NCI-H524 (cell line): ENCODE measurements at regions not wholly inside any gene's neighbourhood (a gene's known extent, or its start where the extent isn't known, plus 50 kb on each side); places are given as distances from the start of the nearest gene placed in this dataset.
"Not testable (repeated sequence)": the region's sequence is repeated elsewhere in the genome, so short reads cannot be mapped to it uniquely, and the experiment has no call there.

ENCODE experiments used
- DNase-seq, 2 experiments: peaks; one replicate each; lab custom pipeline; 2025; lab: John Stamatoyannopoulos, UW

GRCh38 chr11:69205743-69206612 is 50.2 kb downstream of the SMIM38 start:
- peak; percentile 12 to 55 for DNase-seq

GRCh38 chr11:69206613-69206965 is 50.9 kb downstream of the SMIM38 start:
- DNase-seq = not testable (repeated sequence)

- DNase-seq = no peak
Observed at GRCh38 chr11:69207165-69207889, 51.6 kb downstream of the SMIM38 start.

GRCh38 chr11:69208190-69209037 is 52.7 kb downstream of the SMIM38 start:
- no peak for DNase-seq

GRCh38 chr11:69209038-69209350 is 53.3 kb downstream of the SMIM38 start:
- DNase-seq = no peak

GRCh38 chr11:69209421-69210309 is 53.9 kb downstream of the SMIM38 start:
- no peak for DNase-seq

- DNase-seq = peak in 1 of 2 experiments; percentile 15
Observed at GRCh38 chr11:69210310-69211035, 54.7 kb downstream of the SMIM38 start.

- DNase-seq = no peak
Observed at GRCh38 chr11:69211540-69211919, 55.8 kb downstream of the SMIM38 start.

GRCh38 chr11:69211920-69212797 is 56.4 kb downstream of the SMIM38 start:
- peak in 1 of 2 experiments; percentile 29 for DNase-seq

GRCh38 chr11:69212798-69213110 is 57.0 kb downstream of the SMIM38 start:
- no peak for DNase-seq

GRCh38 chr11:69213316-69213715 is 57.6 kb downstream of the SMIM38 start:
- no peak for DNase-seq

GRCh38 chr11:69213964-69214363 is 58.2 kb downstream of the SMIM38 start:
- DNase-seq = no peak

- no peak for DNase-seq
Observed at GRCh38 chr11:69215216-69215615, 59.5 kb downstream of the SMIM38 start.

- DNase-seq = peak; percentile 40 to 89
Observed at GRCh38 chr11:69215784-69216415, 60.2 kb downstream of the SMIM38 start.

- DNase-seq = peak in 1 of 2 experiments; percentile 13
Observed at GRCh38 chr11:69216647-69217051, 60.9 kb downstream of the SMIM38 start.

- DNase-seq = peak; percentile 8 to 36
Observed at GRCh38 chr11:69217276-69218105, 61.8 kb downstream of the SMIM38 start.

GRCh38 chr11:69218271-69218682 is 62.5 kb downstream of the SMIM38 start:
- peak in 1 of 2 experiments; percentile 30 for DNase-seq

- no peak for DNase-seq
Observed at GRCh38 chr11:69218946-69219720, 63.4 kb downstream of the SMIM38 start.
